Activated T-helper 1 cell treated with anti-CD3 and anti-CD28 coated beads, Interleukin-2, amount 50 U/mL, for 16 hours (primary cell): ENCODE measurements at regions not wholly inside any gene's neighbourhood (a gene's known extent, or its start where the extent isn't known, plus 50 kb on each side); places are given as distances from the start of the nearest gene placed in this dataset.
"Not testable (repeated sequence)": the region's sequence is repeated elsewhere in the genome, so short reads cannot be mapped to it uniquely, and the experiment has no call there.

Experiments
- DNase-seq, 2 donors: peaks; one replicate each; pipeline ENCODE4 v3.0.0-alpha.2; 2020; ENCODE audit warnings: low read depth in 1 of 2, low spot score in 1 of 2

- no peak for DNase-seq
Measured at GRCh38 chr10:25797888-25798429, 136.1 kb upstream of the MYO3A start.

GRCh38 chr10:25804505-25804904, 129.5 kb upstream of the MYO3A start:
- DNase-seq, result no peak

GRCh38 chr10:25805986-25806385, 128.0 kb upstream of the MYO3A start:
- no peak for DNase-seq

- no peak for DNase-seq
Measured at GRCh38 chr10:25808372-25808771, 125.7 kb upstream of the MYO3A start.

- DNase-seq, result no peak
Measured at GRCh38 chr10:25811052-25811685, 122.9 kb upstream of the MYO3A start.

- DNase-seq, result no peak
Measured at GRCh38 chr10:25813511-25813910, 120.5 kb upstream of the MYO3A start.

GRCh38 chr10:25815236-25815635, 118.8 kb upstream of the MYO3A start:
- no peak for DNase-seq

GRCh38 chr10:25815999-25816768, 117.8 kb upstream of the MYO3A start:
- DNase-seq, result no peak

GRCh38 chr10:25817200-25817599, 116.8 kb upstream of the MYO3A start:
- DNase-seq, result no peak

GRCh38 chr10:25818751-25819150, 115.3 kb upstream of the MYO3A start:
- no peak for DNase-seq

GRCh38 chr10:25820472-25820871, 113.6 kb upstream of the MYO3A start:
- DNase-seq, result no peak

- no peak for DNase-seq
Measured at GRCh38 chr10:25820874-25821273, 113.2 kb upstream of the MYO3A start.

GRCh38 chr10:25824050-25824449, 110.0 kb upstream of the MYO3A start:
- no peak for DNase-seq

- DNase-seq, result no peak
Measured at GRCh38 chr10:25828475-25828874, 105.6 kb upstream of the MYO3A start.

- DNase-seq, result no peak
Measured at GRCh38 chr10:25831080-25831479, 102.9 kb upstream of the MYO3A start.

- DNase-seq, result no peak
Measured at GRCh38 chr10:25839683-25840082, 94.3 kb upstream of the MYO3A start.

GRCh38 chr10:25840875-25841274, 93.2 kb upstream of the MYO3A start:
- DNase-seq, result not testable (repeated sequence)

- no peak for DNase-seq
Measured at GRCh38 chr10:25842146-25842545, 91.9 kb upstream of the MYO3A start.

- DNase-seq, result no peak
Measured at GRCh38 chr10:25843551-25844170, 90.4 kb upstream of the MYO3A start.

GRCh38 chr10:25844716-25845115, 89.3 kb upstream of the MYO3A start:
- not testable (repeated sequence) for DNase-seq

GRCh38 chr10:25849268-25849667, 84.8 kb upstream of the MYO3A start:
- no peak for DNase-seq

- DNase-seq, result no peak
Measured at GRCh38 chr10:25849988-25850387, 84.0 kb upstream of the MYO3A start.
